ENCODE measurements at regions not wholly inside any gene's neighbourhood (a gene's known extent, or its start where the extent isn't known, plus 50 kb on each side); places are given as distances from the start of the nearest gene placed in this dataset.

DNA sequence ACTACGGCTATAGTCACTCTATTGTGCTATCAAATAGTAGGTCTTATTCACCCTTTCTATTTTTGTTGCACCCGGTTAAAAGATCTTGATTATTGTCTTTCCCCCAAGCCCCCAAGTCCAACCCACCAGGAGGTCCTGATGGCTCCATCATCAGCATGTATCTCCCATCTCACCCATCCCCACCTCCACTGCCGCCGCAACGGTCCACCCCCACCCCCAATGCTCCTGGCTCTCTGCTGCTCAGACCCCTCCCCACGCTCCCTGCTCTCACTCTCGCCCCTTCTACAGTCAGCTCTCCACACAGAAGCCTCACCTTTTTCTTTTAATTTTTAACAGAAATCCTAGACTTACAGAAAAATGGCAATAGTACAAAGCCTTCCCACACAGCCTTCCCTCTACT lies 51.5 kb upstream of the SH3PXD2B start (continued):
- TF ChIP-seq, protein P1, sequence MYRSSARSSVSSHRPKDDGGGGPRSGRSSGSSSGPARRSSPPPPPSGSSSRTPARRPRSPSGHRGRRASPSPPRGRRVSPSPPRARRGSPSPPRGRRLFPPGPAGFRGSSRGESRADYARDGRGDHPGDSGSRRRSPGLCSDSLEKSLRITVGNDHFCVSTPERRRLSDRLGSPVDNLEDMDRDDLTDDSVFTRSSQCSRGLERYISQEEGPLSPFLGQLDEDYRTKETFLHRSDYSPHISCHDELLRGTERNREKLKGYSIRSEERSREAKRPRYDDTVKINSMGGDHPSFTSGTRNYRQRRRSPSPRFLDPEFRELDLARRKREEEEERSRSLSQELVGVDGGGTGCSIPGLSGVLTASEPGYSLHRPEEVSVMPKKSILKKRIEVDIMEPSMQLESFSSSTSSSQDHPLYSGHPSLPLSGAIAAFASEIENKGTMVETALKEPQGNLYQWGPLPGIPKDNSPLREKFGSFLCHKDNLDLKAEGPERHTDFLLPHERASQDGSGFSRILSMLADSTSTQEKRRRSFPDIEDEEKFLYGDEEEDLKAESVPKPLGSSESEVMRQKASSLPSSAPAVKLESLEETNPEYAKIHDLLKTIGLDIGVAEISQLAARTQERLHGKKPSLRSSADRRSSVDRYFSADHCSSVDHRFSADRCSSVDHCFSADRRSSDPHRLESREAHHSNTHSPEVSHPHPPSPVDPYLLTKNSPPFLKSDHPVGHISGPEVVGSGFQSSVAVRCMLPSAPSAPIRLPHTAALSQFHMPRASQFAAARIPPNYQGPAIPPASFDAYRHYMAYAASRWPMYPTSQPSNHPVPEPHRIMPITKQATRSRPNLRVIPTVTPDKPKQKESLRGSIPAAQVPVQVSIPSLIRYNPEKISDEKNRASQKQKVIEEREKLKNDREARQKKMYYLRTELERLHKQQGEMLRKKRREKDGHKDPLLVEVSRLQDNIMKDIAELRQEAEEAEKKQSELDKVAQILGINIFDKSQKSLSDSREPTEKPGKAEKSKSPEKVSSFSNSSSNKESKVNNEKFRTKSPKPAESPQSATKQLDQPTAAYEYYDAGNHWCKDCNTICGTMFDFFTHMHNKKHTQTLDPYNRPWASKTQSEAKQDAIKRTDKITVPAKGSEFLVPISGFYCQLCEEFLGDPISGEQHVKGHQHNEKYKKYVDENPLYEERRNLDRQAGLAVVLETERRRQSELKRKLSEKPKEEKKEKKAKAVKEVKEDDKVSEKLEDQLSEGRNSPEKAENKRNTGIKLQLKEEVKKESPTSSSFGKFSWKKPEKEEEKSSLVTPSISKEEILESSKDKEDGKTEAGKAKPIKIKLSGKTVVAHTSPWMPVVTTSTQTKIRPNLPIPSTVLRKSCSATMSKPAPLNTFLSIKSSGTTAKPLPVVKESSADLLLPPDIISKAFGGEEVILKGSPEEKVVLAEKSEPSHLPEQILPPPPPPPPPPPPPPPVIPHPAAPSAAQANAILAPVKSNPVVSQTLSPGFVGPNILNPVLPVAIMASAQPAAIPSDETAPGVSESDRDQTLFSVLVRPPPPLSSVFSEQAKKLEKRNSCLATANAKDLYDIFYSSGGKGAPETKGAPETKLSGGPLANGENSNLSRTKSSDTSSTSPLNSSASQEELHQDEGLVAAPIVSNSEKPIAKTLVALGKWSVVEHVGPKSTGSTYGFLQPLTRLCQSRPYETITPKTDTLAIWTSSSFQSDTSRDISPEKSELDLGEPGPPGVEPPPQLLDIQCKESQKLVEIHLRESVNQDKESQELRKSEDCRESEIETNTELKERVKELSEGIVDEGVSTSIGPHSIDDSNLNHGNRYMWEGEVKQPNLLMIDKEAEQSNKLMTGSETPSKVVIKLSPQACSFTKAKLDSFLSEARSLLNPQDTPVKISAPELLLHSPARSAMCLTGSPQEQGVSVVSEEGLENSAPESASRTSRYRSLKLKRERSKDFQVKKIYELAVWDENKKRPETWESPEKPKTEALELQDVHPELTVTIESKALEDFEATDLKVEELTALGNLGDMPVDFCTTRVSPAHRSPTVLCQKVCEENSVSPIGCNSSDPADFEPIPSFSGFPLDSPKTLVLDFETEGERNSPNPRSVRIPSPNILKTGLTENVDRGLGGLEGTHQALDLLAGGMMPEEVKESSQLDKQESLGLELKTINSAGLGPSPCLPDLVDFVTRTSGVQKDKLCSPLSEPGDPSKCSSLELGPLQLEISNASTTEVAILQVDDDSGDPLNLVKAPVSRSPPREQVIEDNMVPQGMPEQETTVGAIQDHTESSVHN (IDR thresholded peaks at IDR 0.05; ENCODE audit: borderline replicate concordance in 1 of 2, low read depth in 1 of 2): no peak
- TF ChIP-seq TAF15 (IDR thresholded peaks at IDR 0.05; ENCODE audit: low read depth, low read length) (no peak), U2AF2 (optimal IDR thresholded peaks at IDR 0.05; ENCODE audit: low read depth, low read length) (no peak), ZNF586 (CRISPR knock-in tag; conservative IDR thresholded peaks at IDR 0.05) (no peak)
